SU-DHL-6 (cell line): ENCODE measurements at regions not wholly inside any gene's neighbourhood (a gene's known extent, or its start where the extent isn't known, plus 50 kb on each side); places are given as distances from the start of the nearest gene placed in this dataset.

Experiments used
- CTCF ChIP-seq: fragments of 200-600 bp; sonication (generic); IDR thresholded peaks from one replicate; pipeline ENCODE4 v1.5.1; 2017; ENCODE audit warnings: antibody characterized with exemption, mild to moderate bottlenecking, low read length, moderate library complexity; ENCODE audit not compliant: insufficient read depth, poor library complexity, severe bottlenecking
- EZH2phosphoT487 ChIP-seq: fragments of 200-600 bp; sonication (generic), shearing (Covaris generic); conservative IDR thresholded peaks from 2 replicates; pipeline ENCODE4 v1.6.1; 2018; ENCODE audit warnings: mild to moderate bottlenecking, antibody characterized with exemption, low read length, moderate library complexity, mixed read lengths

DNA sequence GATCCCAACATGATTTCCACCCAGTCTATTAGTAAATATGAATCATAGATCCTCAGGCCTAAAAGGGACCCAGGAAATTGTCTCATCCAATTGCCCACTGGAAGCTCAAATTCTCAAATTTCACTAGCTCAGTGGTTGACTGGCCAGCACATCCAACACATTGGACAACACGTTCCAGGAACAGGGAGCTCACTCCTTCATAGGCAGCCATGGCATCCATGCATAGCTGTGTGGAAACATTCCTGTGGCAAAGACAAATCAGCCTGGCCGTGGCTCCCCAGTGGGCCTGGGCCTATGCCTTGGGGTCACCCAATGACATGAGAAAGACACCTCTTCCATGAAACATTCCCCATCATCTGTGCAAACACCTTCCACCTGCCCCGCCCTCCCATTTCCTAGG is 261.1 kb downstream of the ANAPC1 start:
- TF ChIP-seq CTCF (no peak), EZH2phosphoT487 (no peak)
